HL-60 (cell line): ENCODE measurements at regions not wholly inside any gene's neighbourhood (a gene's known extent, or its start where the extent isn't known, plus 50 kb on each side); places are given as distances from the start of the nearest gene placed in this dataset.

Source experiments
- GABPA ChIP-seq: IDR thresholded peaks from 2 replicates; pipeline ENCODE4 v1.6.1; 2012; ENCODE audit warnings: low read depth
- POLR2AphosphoS5 ChIP-seq: IDR thresholded peaks from 2 replicates; pipeline ENCODE4 v1.6.1; 2012; ENCODE audit warnings: low read depth
- TF ChIP-seq, protein P1 (sequence below): IDR thresholded peaks from one replicate; pipeline ENCODE4 v1.5.1; 2011; ENCODE audit warnings: low read length, control low read depth, inconsistent platforms; ENCODE audit not compliant: insufficient read depth
- TF ChIP-seq, protein P2 (sequence below): IDR thresholded peaks from 2 replicates; pipeline ENCODE4 v1.6.1; 2012; ENCODE audit warnings: low read depth; ENCODE audit not compliant: insufficient replicate concordance

DNA sequence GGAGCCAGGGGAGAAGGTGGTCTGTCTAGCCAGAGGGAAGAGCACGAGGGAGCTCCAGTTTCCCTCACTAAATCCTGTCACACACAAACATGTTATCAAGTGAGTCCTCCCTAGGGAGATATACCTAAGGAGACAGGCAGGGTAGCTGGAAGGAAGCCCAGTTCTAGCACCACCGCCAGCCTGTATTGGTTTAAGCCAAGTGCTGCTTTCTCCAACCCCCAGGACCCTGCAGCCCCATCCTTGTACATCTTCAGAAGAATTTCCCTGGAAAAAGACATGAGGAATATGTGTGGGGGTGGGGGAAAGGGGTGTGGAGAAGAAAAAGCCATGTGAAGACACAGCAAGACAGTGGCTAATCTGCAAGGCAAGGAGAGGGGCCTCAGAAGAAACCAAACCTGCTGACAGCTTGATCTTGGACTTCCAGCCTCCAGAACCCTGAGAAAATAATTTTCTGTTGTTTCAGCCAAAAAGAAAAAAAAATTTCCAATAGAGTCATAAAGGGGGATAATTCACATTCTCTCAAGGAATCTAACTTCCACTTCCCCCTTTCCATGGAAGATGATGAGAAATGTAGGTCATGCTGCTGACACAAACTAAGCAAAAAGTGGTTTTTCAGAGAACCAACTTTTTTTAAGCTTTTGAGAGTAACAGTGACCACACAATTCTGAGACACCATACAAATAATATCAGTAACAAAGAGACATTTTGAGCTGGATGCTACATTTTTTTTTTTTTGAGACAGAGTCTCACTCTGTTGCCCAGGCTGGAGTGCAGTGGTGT is 103.2 kb upstream of the PRDM1 start:
- TF ChIP-seq, protein P1, sequence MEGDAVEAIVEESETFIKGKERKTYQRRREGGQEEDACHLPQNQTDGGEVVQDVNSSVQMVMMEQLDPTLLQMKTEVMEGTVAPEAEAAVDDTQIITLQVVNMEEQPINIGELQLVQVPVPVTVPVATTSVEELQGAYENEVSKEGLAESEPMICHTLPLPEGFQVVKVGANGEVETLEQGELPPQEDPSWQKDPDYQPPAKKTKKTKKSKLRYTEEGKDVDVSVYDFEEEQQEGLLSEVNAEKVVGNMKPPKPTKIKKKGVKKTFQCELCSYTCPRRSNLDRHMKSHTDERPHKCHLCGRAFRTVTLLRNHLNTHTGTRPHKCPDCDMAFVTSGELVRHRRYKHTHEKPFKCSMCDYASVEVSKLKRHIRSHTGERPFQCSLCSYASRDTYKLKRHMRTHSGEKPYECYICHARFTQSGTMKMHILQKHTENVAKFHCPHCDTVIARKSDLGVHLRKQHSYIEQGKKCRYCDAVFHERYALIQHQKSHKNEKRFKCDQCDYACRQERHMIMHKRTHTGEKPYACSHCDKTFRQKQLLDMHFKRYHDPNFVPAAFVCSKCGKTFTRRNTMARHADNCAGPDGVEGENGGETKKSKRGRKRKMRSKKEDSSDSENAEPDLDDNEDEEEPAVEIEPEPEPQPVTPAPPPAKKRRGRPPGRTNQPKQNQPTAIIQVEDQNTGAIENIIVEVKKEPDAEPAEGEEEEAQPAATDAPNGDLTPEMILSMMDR, result no peak
- no peak for TF ChIP-seq POLR2AphosphoS5
- TF ChIP-seq GABPA, result no peak
- TF ChIP-seq, protein P2, sequence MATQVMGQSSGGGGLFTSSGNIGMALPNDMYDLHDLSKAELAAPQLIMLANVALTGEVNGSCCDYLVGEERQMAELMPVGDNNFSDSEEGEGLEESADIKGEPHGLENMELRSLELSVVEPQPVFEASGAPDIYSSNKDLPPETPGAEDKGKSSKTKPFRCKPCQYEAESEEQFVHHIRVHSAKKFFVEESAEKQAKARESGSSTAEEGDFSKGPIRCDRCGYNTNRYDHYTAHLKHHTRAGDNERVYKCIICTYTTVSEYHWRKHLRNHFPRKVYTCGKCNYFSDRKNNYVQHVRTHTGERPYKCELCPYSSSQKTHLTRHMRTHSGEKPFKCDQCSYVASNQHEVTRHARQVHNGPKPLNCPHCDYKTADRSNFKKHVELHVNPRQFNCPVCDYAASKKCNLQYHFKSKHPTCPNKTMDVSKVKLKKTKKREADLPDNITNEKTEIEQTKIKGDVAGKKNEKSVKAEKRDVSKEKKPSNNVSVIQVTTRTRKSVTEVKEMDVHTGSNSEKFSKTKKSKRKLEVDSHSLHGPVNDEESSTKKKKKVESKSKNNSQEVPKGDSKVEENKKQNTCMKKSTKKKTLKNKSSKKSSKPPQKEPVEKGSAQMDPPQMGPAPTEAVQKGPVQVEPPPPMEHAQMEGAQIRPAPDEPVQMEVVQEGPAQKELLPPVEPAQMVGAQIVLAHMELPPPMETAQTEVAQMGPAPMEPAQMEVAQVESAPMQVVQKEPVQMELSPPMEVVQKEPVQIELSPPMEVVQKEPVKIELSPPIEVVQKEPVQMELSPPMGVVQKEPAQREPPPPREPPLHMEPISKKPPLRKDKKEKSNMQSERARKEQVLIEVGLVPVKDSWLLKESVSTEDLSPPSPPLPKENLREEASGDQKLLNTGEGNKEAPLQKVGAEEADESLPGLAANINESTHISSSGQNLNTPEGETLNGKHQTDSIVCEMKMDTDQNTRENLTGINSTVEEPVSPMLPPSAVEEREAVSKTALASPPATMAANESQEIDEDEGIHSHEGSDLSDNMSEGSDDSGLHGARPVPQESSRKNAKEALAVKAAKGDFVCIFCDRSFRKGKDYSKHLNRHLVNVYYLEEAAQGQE, result no peak
